ENCODE measurements at regions not wholly inside any gene's neighbourhood (a gene's known extent, or its start where the extent isn't known, plus 50 kb on each side); places are given as distances from the start of the nearest gene placed in this dataset.

DNA sequence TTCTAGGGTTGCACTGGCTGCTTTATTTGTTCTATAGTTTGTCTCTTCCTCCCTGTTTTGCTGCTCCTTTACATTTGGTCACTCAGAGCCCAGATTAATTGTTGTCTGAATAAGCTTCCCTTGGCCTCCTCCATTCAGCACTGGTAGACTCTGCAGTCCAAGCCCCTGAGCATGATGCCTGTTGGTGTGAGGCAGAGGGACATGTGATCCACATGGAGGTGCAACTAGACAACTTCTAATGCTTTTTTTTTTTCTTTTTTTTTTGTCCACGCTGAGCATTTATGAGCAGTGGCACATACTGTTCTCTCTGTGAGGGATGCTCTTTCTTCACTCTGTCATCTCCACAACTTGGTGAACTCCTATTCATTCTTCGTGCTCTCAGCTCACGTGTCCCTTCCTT, 167.3 kb upstream of the TBC1D5 start:
- TF ChIP-seq GRHL2 (CRISPR knock-in tag; IDR thresholded peaks at IDR 0.05; ENCODE audit: insufficient replicate concordance, severe bottlenecking) (no peak), FOXP1 (CRISPR knock-in tag; IDR thresholded peaks at IDR 0.05; ENCODE audit: borderline replicate concordance) (no peak), NFYB (CRISPR knock-in tag; conservative IDR thresholded peaks at IDR 0.05; ENCODE audit: low read depth) (no peak), STAT6 (CRISPR knock-in tag; conservative IDR thresholded peaks at IDR 0.05; ENCODE audit: low read depth) (no peak), MYBL2 (CRISPR knock-in tag; IDR thresholded peaks at IDR 0.05) (no peak), CTCF (IDR thresholded peaks at IDR 0.05) (no peak), GABPB1 (CRISPR knock-in tag; IDR thresholded peaks at IDR 0.05) (no peak), RELA (CRISPR knock-in tag; IDR thresholded peaks at IDR 0.05; ENCODE audit: borderline replicate concordance) (no peak), IRF2 (CRISPR knock-in tag; IDR thresholded peaks at IDR 0.05; ENCODE audit: borderline replicate concordance, low read depth) (no peak), EMX1 (CRISPR knock-in tag; IDR thresholded peaks at IDR 0.05) (no peak), SP1 (CRISPR knock-in tag; conservative IDR thresholded peaks at IDR 0.05) (no peak), SMAD3 (CRISPR knock-in tag; IDR thresholded peaks at IDR 0.05; ENCODE audit: borderline replicate concordance) (no peak), ZNF671 (CRISPR knock-in tag; IDR thresholded peaks at IDR 0.05) (no peak), CREB1 (CRISPR knock-in tag; IDR thresholded peaks at IDR 0.05) (no peak)
- TF ChIP-seq, protein P1, sequence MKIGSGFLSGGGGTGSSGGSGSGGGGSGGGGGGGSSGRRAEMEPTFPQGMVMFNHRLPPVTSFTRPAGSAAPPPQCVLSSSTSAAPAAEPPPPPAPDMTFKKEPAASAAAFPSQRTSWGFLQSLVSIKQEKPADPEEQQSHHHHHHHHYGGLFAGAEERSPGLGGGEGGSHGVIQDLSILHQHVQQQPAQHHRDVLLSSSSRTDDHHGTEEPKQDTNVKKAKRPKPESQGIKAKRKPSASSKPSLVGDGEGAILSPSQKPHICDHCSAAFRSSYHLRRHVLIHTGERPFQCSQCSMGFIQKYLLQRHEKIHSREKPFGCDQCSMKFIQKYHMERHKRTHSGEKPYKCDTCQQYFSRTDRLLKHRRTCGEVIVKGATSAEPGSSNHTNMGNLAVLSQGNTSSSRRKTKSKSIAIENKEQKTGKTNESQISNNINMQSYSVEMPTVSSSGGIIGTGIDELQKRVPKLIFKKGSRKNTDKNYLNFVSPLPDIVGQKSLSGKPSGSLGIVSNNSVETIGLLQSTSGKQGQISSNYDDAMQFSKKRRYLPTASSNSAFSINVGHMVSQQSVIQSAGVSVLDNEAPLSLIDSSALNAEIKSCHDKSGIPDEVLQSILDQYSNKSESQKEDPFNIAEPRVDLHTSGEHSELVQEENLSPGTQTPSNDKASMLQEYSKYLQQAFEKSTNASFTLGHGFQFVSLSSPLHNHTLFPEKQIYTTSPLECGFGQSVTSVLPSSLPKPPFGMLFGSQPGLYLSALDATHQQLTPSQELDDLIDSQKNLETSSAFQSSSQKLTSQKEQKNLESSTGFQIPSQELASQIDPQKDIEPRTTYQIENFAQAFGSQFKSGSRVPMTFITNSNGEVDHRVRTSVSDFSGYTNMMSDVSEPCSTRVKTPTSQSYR (CRISPR knock-in tag; IDR thresholded peaks at IDR 0.05): no peak
- TF ChIP-seq, protein P2, sequence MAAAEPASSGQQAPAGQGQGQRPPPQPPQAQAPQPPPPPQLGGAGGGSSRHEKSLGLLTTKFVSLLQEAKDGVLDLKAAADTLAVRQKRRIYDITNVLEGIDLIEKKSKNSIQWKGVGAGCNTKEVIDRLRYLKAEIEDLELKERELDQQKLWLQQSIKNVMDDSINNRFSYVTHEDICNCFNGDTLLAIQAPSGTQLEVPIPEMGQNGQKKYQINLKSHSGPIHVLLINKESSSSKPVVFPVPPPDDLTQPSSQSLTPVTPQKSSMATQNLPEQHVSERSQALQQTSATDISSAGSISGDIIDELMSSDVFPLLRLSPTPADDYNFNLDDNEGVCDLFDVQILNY (CRISPR knock-in tag; IDR thresholded peaks at IDR 0.05): no peak
- DNase-seq (ENCODE audit: low spot score) (no peak), ATAC-seq (no peak)
- no peaks in the 10 kb centered on the region for H3K27me3 Mint-ChIP-seq (ENCODE audit: low read depth)
- ChIA-PET CTCF (no interaction called here), POLR2A (interaction anchor here (0.5 kb wide), 1 partner anchor 646 kb away, joined by 6 read pairs; no protein-coding TSS in a partner anchor)
- peaks cover 45% of the 10 kb centered on the region for H3K4me1 Mint-ChIP-seq
- H3K27ac Mint-ChIP-seq: no peak overlapping the region
- no peaks in the 10 kb centered on the region for H3K9me3 Mint-ChIP-seq
- no peak overlapping the region for H3K4me3 Mint-ChIP-seq
- H3K36me3 Mint-ChIP-seq: no peaks in the 10 kb centered on the region

- TF ChIP-seq, protein P3, sequence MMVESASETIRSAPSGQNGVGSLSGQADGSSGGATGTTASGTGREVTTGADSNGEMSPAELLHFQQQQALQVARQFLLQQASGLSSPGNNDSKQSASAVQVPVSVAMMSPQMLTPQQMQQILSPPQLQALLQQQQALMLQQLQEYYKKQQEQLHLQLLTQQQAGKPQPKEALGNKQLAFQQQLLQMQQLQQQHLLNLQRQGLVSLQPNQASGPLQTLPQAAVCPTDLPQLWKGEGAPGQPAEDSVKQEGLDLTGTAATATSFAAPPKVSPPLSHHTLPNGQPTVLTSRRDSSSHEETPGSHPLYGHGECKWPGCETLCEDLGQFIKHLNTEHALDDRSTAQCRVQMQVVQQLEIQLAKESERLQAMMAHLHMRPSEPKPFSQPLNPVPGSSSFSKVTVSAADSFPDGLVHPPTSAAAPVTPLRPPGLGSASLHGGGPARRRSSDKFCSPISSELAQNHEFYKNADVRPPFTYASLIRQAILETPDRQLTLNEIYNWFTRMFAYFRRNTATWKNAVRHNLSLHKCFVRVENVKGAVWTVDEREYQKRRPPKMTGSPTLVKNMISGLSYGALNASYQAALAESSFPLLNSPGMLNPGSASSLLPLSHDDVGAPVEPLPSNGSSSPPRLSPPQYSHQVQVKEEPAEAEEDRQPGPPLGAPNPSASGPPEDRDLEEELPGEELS (CRISPR knock-in tag; IDR thresholded peaks at IDR 0.05): peak; percentile 59; the same call in 1 of the 2 replicates
- no peak for TF ChIP-seq ARID4B (CRISPR knock-in tag; IDR thresholded peaks at IDR 0.05; ENCODE audit: borderline replicate concordance)
- ChIA-PET CTCF (interaction anchor here (1.6 kb wide), 1 partner anchor 14 kb away, joined by 4 read pairs; no protein-coding TSS in a partner anchor), POLR2A (no interaction called here)
- Mint-ChIP-seq H3K9me3 (no peaks in the 10 kb centered on the region), H3K27me3 (ENCODE audit: low read depth) (no peaks in the 10 kb centered on the region), H3K4me3 (no peak overlapping the region; the same call in 1 of the 2 replicates), H3K27ac (no peak overlapping the region; the same call in 1 of the 2 replicates), H3K4me1 (peaks cover 49% of the 10 kb centered on the region), H3K36me3 (no peaks in the 10 kb centered on the region)
- DNase-seq (ENCODE audit: low spot score) (no peak), ATAC-seq (peak; percentile 81)
Measured at GRCh38 chr3:17908399-17909191, 166.2 kb upstream of the TBC1D5 start.

Measured in WTC11 (cell line).